ENCODE measurements at regions not wholly inside any gene's neighbourhood (a gene's known extent, or its start where the extent isn't known, plus 50 kb on each side); places are given as distances from the start of the nearest gene placed in this dataset.

GRCh38 chr2:217614498-217614897 is 388.3 kb downstream of the TNS1 start:
- no peak for TF ChIP-seq CTCF (conservative IDR thresholded peaks at IDR 0.05)
- TF ChIP-seq EZH2 (IDR thresholded peaks at IDR 0.05; ENCODE audit: low read depth): no peak

Measured in PC-9 (cell line).